Vagina (tissue), 2 donors: ENCODE measurements at regions not wholly inside any gene's neighbourhood (a gene's known extent, or its start where the extent isn't known, plus 50 kb on each side); places are given as distances from the start of the nearest gene placed in this dataset.

Experiments
- POLR2A ChIP-seq, 2 donors: fragments of 450-650 bp; IDR thresholded peaks; one replicate each; pipeline ENCODE4 v1.6.1; 2017; ENCODE audit warnings: antibody characterized with exemption in 2 of 2, mild to moderate bottlenecking in 2 of 2, moderate library complexity in 2 of 2
- POLR2AphosphoS5 ChIP-seq, 2 donors: sonication (generic); formaldehyde crosslinking; IDR thresholded peaks; one replicate each; pipeline ENCODE4 v1.9.0; 2017; ENCODE audit warnings: antibody characterized with exemption in 2 of 2, mild to moderate bottlenecking in 2 of 2, low read depth in 1 of 2; ENCODE audit not compliant: insufficient read depth in 1 of 2
- TF ChIP-seq, protein P1 (sequence below), 3 experiments: fragments of 450-650 bp in 2 of 3; fragments of 200-600 bp in 1 of 3; sonication (generic) in 1 of 3; IDR thresholded peaks; one replicate each; pipeline ENCODE4 v1.5.1; 2017 to 2019; ENCODE audit warnings: antibody characterized with exemption in 3 of 3, mild to moderate bottlenecking in 2 of 3, moderate library complexity in 2 of 3

DNA sequence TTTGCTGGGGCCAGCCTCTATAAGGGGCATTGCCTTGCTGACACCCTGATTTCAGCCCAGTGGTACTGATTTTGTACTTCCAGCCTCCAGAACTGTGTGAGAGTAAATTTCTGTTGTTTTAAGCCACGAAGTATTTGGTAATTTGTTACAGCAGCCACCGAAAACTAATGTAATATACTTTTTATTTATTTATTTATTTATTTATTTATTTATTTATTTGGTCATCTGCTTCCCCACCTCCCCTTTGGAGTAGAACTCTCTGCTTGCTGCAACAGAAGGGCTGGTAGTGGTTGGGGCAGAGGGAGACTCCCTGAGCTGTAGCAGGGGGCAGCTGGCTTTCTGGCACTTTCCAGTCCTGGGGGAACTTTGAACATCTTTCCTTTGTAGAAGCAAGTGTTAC, 128.4 kb upstream of the RAG2 start:
- TF ChIP-seq, protein P1, sequence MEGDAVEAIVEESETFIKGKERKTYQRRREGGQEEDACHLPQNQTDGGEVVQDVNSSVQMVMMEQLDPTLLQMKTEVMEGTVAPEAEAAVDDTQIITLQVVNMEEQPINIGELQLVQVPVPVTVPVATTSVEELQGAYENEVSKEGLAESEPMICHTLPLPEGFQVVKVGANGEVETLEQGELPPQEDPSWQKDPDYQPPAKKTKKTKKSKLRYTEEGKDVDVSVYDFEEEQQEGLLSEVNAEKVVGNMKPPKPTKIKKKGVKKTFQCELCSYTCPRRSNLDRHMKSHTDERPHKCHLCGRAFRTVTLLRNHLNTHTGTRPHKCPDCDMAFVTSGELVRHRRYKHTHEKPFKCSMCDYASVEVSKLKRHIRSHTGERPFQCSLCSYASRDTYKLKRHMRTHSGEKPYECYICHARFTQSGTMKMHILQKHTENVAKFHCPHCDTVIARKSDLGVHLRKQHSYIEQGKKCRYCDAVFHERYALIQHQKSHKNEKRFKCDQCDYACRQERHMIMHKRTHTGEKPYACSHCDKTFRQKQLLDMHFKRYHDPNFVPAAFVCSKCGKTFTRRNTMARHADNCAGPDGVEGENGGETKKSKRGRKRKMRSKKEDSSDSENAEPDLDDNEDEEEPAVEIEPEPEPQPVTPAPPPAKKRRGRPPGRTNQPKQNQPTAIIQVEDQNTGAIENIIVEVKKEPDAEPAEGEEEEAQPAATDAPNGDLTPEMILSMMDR (IDR thresholded peaks at IDR 0.05): no peak
- TF ChIP-seq POLR2AphosphoS5 (IDR thresholded peaks at IDR 0.05; ENCODE audit: insufficient read depth in 1 of 2, low read depth in 1 of 2) (no peak), POLR2A (IDR thresholded peaks at IDR 0.05) (no peak)
